KMS-11 (cell line): ENCODE measurements at regions not wholly inside any gene's neighbourhood (a gene's known extent, or its start where the extent isn't known, plus 50 kb on each side); places are given as distances from the start of the nearest gene placed in this dataset.

Experiments
- H2AFZ ChIP-seq: fragments of 200-600 bp; sonication (generic); 2 replicates; pipeline ENCODE4 v1.6.1; 2016; ENCODE audit warnings: antibody characterized with exemption, mixed run types, low read depth
- H3K27ac ChIP-seq: fragments of 200-600 bp; sonication (generic); 2 replicates; pipeline ENCODE4 v1.6.1; 2016; ENCODE audit warnings: mild to moderate bottlenecking, mixed run types
- H3K27me3 ChIP-seq: fragments of 200-600 bp; sonication (generic); 2 replicates; pipeline ENCODE4 v1.6.1; 2017; ENCODE audit warnings: mild to moderate bottlenecking, low read depth, mixed run types, moderate library complexity; ENCODE audit not compliant: insufficient read depth
- H3K36me3 ChIP-seq: fragments of 200-600 bp; sonication (generic); 2 replicates; pipeline ENCODE4 v1.6.1; 2017; ENCODE audit warnings: mild to moderate bottlenecking, mixed run types; ENCODE audit not compliant: insufficient read depth
- H3K4me1 ChIP-seq: fragments of 200-600 bp; sonication (generic); 2 replicates; pipeline ENCODE4 v1.6.1; 2016; ENCODE audit warnings: mild to moderate bottlenecking, low read depth, mixed run types; ENCODE audit not compliant: poor library complexity, severe bottlenecking
- H3K4me2 ChIP-seq: fragments of 200-600 bp; sonication (generic); 2 replicates; pipeline ENCODE4 v1.7.0; 2016; ENCODE audit warnings: mild to moderate bottlenecking, mixed run types
- H3K4me3 ChIP-seq: fragments of 200-600 bp; sonication (generic); IDR thresholded peaks from 2 replicates; pipeline ENCODE4 v1.6.1; 2017; ENCODE audit warnings: low read depth, low read length, mixed read lengths; ENCODE audit not compliant: insufficient read depth
- H3K79me2 ChIP-seq: fragments of 200-600 bp; sonication (generic); 2 replicates; pipeline ENCODE4 v1.6.1; 2016; ENCODE audit warnings: low read depth, mixed run types; ENCODE audit not compliant: insufficient read depth
- H3K9ac ChIP-seq: fragments of 200-600 bp; sonication (generic); 2 replicates; pipeline ENCODE4 v1.6.1; 2016; ENCODE audit warnings: mild to moderate bottlenecking, mixed run types
- H4K20me1 ChIP-seq: fragments of 200-600 bp; sonication (generic); 2 replicates; pipeline ENCODE4 v1.6.1; 2016; ENCODE audit warnings: mild to moderate bottlenecking, mixed run types; ENCODE audit not compliant: insufficient read depth
- TF ChIP-seq, protein P1 (sequence below): fragments of 200-600 bp; sonication (generic); conservative IDR thresholded peaks from 2 replicates; pipeline ENCODE4 v1.6.1; 2017; ENCODE audit warnings: low read depth, mild to moderate bottlenecking, antibody characterized with exemption, low read length, moderate library complexity, mixed read lengths

- H3K79me2 ChIP-seq: no peaks in the 10 kb centered on the region
- H4K20me1 ChIP-seq: no peaks in the 10 kb centered on the region
- TF ChIP-seq, protein P1, sequence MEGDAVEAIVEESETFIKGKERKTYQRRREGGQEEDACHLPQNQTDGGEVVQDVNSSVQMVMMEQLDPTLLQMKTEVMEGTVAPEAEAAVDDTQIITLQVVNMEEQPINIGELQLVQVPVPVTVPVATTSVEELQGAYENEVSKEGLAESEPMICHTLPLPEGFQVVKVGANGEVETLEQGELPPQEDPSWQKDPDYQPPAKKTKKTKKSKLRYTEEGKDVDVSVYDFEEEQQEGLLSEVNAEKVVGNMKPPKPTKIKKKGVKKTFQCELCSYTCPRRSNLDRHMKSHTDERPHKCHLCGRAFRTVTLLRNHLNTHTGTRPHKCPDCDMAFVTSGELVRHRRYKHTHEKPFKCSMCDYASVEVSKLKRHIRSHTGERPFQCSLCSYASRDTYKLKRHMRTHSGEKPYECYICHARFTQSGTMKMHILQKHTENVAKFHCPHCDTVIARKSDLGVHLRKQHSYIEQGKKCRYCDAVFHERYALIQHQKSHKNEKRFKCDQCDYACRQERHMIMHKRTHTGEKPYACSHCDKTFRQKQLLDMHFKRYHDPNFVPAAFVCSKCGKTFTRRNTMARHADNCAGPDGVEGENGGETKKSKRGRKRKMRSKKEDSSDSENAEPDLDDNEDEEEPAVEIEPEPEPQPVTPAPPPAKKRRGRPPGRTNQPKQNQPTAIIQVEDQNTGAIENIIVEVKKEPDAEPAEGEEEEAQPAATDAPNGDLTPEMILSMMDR: no peak
- no peak overlapping the region for H3K4me3 ChIP-seq
- H3K36me3 ChIP-seq: no peaks in the 10 kb centered on the region
- no peak overlapping the region for H3K4me2 ChIP-seq
- no peak overlapping the region for H2AFZ ChIP-seq
- H3K27me3 ChIP-seq: no peaks in the 10 kb centered on the region
- peaks cover 38% of the 10 kb centered on the region for H3K4me1 ChIP-seq
- H3K9ac ChIP-seq: no peak overlapping the region
- H3K27ac ChIP-seq: no peak overlapping the region
These were observed 228.8 kb upstream of the TMEM229A start for GRCh38 chr7:124261710-124262109.

DNA sequence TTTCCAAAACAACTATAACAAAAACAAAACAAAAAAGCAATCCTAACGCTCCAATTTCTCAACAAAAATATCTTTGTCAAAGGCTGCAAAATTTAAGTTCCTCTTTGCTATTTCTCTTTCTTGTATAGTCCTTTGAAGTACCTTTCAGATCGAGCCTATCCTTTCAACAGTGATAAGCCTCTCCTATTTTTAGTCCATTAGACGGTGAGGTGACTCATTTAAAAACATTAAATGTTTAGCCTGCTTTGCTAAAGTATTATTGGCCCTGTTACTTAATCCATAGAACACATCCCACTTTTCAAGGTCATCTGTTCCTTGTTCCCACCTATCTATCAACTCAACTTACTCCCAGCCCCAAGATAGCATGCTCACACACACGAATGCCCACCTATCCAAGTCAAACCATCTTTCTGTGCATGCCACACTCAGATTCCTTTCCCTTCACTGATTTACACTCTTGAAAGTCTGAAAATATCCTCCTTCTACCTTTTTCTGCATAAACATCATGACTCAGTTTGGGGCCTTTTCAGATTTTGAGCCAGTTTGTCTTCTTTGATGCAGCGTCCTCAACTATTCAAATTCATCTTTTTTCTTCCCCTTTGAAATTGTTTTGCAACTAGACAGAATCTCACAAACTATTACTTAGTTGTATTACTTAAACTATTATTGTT lies 224.9 kb upstream of the TMEM229A start:
- H3K4me2 ChIP-seq: no peak overlapping the region
- TF ChIP-seq, protein P1: no peak
- no peak overlapping the region for H2AFZ ChIP-seq
- no peak overlapping the region for H3K27ac ChIP-seq
- peaks cover 15% of the 10 kb centered on the region for H3K4me1 ChIP-seq
- H3K9ac ChIP-seq: no peak overlapping the region
- H4K20me1 ChIP-seq: no peaks in the 10 kb centered on the region
- no peak overlapping the region for H3K4me3 ChIP-seq
- no peaks in the 10 kb centered on the region for H3K79me2 ChIP-seq
- no peaks in the 10 kb centered on the region for H3K36me3 ChIP-seq
- H3K27me3 ChIP-seq: no peaks in the 10 kb centered on the region

GRCh38 chr7:124255041-124255655 lies 222.3 kb upstream of the TMEM229A start:
- no peak overlapping the region for H2AFZ ChIP-seq
- no peaks in the 10 kb centered on the region for H3K36me3 ChIP-seq
- no peaks in the 10 kb centered on the region for H3K4me1 ChIP-seq
- H3K27ac ChIP-seq: no peak overlapping the region
- H4K20me1 ChIP-seq: no peaks in the 10 kb centered on the region
- no peaks in the 10 kb centered on the region for H3K79me2 ChIP-seq
- TF ChIP-seq, protein P1: no peak
- H3K4me2 ChIP-seq: no peak overlapping the region
- H3K27me3 ChIP-seq: no peaks in the 10 kb centered on the region
- no peak overlapping the region for H3K4me3 ChIP-seq
- H3K9ac ChIP-seq: no peak overlapping the region

DNA sequence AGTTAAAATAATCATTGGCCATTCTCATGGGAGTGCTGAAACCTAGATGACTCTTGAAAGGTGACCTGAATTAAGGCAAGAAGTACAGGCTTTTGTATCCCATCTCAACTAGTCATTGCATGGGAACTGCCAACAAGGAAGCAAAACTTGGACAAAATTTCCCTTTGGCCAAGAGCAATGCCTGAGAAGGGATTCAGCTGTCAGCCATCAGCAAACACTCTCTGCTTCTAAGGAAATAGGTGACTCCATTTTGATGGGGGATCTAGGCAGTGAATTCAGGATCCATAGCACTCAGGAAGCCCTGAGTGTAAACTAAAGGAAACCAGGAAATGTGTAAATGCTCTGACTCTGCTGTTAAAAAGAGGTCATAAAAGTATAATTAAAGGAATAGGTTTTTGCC lies 221.5 kb upstream of the TMEM229A start:
- no peak overlapping the region for H3K27ac ChIP-seq
- no peak overlapping the region for H3K4me3 ChIP-seq
- TF ChIP-seq, protein P1: no peak

More for the DNA sequence above, 221.5 kb upstream of the TMEM229A start:
- Histone ChIP-seq H3K4me2 (no peak overlapping the region), H3K36me3 (no peaks in the 10 kb centered on the region), H3K9ac (no peak overlapping the region), H3K27me3 (no peaks in the 10 kb centered on the region), H3K79me2 (no peaks in the 10 kb centered on the region), H2AFZ (no peak overlapping the region), H4K20me1 (no peaks in the 10 kb centered on the region), H3K4me1 (no peaks in the 10 kb centered on the region)
